ENCODE measurements at regions not wholly inside any gene's neighbourhood (a gene's known extent, or its start where the extent isn't known, plus 50 kb on each side); places are given as distances from the start of the nearest gene placed in this dataset.

DNA sequence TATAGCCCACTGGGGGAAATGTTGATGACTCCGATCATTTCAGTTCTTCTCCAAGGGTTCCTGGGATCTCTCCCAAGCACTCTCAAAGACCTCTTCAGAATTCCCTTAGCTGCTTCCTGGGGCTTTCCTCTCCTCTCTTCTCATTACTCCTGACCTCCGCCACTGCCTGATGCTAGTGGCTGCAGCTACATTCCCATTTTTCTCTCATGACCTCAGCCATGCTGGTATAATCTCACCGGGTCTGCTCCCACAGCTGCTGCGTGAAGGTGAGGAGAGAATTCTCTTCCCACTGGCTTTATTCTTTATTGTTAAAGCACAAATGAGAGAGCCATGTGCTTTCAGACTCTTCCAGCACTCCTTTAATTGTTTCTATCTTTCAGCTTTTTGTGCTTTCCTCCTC lies 312.0 kb upstream of the ETAA1 start:
- Mint-ChIP-seq H3K36me3 (ENCODE audit: low read depth) (no peaks in the 10 kb centered on the region), H3K27ac (ENCODE audit: unreplicated experiment) (no peak overlapping the region), H3K27me3 (ENCODE audit: low read depth) (peaks cover 24% of the 10 kb centered on the region), H3K9me3 (ENCODE audit: low read depth) (peaks cover 7% of the 10 kb centered on the region), H3K4me1 (ENCODE audit: low read depth) (no peaks in the 10 kb centered on the region), H3K4me3 (ENCODE audit: unreplicated experiment) (no peak overlapping the region)
- no peak for DNase-seq (ENCODE audit: low spot score)
- TF ChIP-seq, protein P1, sequence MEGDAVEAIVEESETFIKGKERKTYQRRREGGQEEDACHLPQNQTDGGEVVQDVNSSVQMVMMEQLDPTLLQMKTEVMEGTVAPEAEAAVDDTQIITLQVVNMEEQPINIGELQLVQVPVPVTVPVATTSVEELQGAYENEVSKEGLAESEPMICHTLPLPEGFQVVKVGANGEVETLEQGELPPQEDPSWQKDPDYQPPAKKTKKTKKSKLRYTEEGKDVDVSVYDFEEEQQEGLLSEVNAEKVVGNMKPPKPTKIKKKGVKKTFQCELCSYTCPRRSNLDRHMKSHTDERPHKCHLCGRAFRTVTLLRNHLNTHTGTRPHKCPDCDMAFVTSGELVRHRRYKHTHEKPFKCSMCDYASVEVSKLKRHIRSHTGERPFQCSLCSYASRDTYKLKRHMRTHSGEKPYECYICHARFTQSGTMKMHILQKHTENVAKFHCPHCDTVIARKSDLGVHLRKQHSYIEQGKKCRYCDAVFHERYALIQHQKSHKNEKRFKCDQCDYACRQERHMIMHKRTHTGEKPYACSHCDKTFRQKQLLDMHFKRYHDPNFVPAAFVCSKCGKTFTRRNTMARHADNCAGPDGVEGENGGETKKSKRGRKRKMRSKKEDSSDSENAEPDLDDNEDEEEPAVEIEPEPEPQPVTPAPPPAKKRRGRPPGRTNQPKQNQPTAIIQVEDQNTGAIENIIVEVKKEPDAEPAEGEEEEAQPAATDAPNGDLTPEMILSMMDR (IDR thresholded peaks at IDR 0.05): no peak

DNA sequence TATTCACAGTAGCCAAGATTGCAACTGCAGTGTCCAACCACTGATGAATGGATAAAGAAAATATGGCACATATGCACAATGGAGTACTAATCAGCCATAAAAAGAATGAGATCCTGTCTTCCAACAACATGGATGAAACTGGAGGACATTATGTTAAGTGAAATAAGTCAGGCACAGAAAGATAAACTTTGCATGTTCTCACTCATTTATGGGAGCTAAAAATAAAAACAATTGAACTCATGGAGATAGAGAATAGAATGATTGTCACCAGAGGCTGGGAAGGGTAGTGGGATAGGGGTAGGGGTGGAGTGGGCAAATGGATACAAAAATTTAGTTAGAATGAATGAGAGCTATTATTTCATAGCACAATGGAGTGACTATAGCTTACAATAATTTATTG lies 305.5 kb upstream of the ETAA1 start:
- Mint-ChIP-seq H3K27ac (ENCODE audit: unreplicated experiment) (no peak overlapping the region), H3K4me1 (ENCODE audit: low read depth) (no peaks in the 10 kb centered on the region), H3K27me3 (ENCODE audit: low read depth) (peaks cover 32% of the 10 kb centered on the region), H3K9me3 (ENCODE audit: low read depth) (no peaks in the 10 kb centered on the region), H3K4me3 (ENCODE audit: unreplicated experiment) (no peak overlapping the region), H3K36me3 (ENCODE audit: low read depth) (no peaks in the 10 kb centered on the region)
- TF ChIP-seq, protein P1 (IDR thresholded peaks at IDR 0.05): no peak
- no peak for DNase-seq (ENCODE audit: low spot score)

DNA sequence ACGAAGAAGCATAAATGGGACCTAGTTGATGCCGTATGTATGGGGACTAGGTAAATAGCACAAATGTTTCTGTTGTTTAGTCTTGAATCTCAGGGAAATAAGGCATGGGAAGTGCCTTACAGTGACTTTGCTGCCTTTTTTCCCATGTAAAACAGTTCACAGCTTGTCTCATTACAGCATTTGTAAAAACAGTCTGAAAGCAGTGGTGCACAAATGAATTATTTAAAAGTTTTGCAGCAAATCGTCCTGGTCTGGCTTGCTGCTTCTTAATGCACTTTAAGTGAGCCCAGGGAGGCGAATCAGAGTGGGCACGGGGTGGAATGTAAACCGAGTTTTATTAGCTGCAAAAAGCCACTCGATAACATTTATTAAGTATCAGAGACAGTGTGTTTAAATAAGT lies 302.0 kb upstream of the ETAA1 start:
- TF ChIP-seq, protein P1 (IDR thresholded peaks at IDR 0.05): no peak
- H3K27ac Mint-ChIP-seq (ENCODE audit: unreplicated experiment): no peak overlapping the region
- DNase-seq (ENCODE audit: low spot score): no peak
- peaks cover 23% of the 10 kb centered on the region for H3K27me3 Mint-ChIP-seq (ENCODE audit: low read depth)
- H3K4me3 Mint-ChIP-seq (ENCODE audit: unreplicated experiment): no peak overlapping the region
- H3K36me3 Mint-ChIP-seq (ENCODE audit: low read depth): no peaks in the 10 kb centered on the region
- H3K9me3 Mint-ChIP-seq (ENCODE audit: low read depth): no peaks in the 10 kb centered on the region
- peaks cover 9% of the 10 kb centered on the region for H3K4me1 Mint-ChIP-seq (ENCODE audit: low read depth)

DNA sequence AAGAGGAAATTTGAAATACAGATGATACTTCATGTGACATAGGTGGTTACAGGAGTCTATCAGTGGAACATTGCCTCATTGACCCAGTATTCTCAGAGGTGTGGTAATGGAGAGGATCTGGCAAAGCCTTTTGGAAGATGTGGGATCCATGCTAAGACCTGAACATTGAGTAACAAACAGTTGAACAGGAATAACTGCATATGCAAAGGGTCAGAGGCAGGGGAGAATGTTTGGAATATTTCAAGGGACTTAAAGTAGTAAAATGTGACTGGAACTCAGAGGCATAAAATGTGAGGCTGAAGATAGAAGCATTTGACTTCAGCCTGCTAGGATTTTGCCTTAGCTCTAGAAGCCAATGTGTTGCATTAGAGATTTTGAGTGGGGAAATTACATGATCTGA lies 300.2 kb upstream of the ETAA1 start:
- Mint-ChIP-seq H3K27ac (ENCODE audit: unreplicated experiment) (no peak overlapping the region), H3K27me3 (ENCODE audit: low read depth) (peaks cover 15% of the 10 kb centered on the region), H3K9me3 (ENCODE audit: low read depth) (no peaks in the 10 kb centered on the region), H3K4me1 (ENCODE audit: low read depth) (peaks cover 9% of the 10 kb centered on the region), H3K4me3 (ENCODE audit: unreplicated experiment) (no peak overlapping the region), H3K36me3 (ENCODE audit: low read depth) (no peaks in the 10 kb centered on the region)
- no peak for DNase-seq (ENCODE audit: low spot score)
- TF ChIP-seq, protein P1 (IDR thresholded peaks at IDR 0.05): no peak

- peaks cover 6% of the 10 kb centered on the region for H3K27me3 Mint-ChIP-seq (ENCODE audit: low read depth)
- no peak overlapping the region for H3K4me3 Mint-ChIP-seq (ENCODE audit: unreplicated experiment)
- TF ChIP-seq, protein P1 (IDR thresholded peaks at IDR 0.05): no peak
- H3K9me3 Mint-ChIP-seq (ENCODE audit: low read depth): peaks cover 33% of the 10 kb centered on the region
- no peak for DNase-seq (ENCODE audit: low spot score)
- peaks cover 9% of the 10 kb centered on the region for H3K4me1 Mint-ChIP-seq (ENCODE audit: low read depth)
- no peak overlapping the region for H3K27ac Mint-ChIP-seq (ENCODE audit: unreplicated experiment)
- peaks cover 2% of the 10 kb centered on the region for H3K36me3 Mint-ChIP-seq (ENCODE audit: low read depth)
Measured at GRCh38 chr2:67103157-67103556, 294.0 kb upstream of the ETAA1 start.

All from chondrocyte (in vitro differentiated cells).